ENCODE measurements at regions not wholly inside any gene's neighbourhood (a gene's known extent, or its start where the extent isn't known, plus 50 kb on each side); places are given as distances from the start of the nearest gene placed in this dataset.

DNA sequence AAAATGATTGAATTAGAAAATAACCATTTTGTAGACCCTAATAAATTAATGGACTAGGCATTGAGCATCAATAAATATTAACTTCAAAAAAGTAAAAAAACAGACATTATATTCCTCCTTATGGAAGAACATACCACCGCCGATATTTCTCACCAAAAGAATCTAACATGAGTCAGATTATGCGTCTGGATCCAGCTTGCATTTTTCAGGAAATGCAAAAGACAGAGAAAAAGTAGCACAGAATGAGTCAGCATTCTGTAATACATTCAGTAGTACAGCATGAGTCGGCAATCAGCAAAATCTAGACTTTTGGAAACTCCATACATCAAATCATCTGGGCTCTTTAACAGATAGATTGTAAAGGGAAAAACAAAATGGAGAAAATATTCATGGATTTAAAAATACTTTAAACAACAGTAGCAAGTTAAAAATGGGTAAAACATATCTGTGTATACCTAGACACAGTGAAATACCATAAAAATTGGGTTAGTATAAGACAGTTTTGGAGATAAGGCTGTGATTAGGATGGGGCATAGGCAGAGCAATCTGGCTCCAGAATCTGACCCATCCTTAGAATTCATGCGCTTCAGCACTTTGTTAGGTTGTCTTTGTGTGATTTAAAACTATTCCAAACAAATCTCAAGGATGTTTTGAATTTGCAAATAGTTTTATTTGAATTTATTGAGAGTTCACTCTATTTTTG, 633.0 kb upstream of the FAM241A start:
- no peak for DNase-seq

DNA sequence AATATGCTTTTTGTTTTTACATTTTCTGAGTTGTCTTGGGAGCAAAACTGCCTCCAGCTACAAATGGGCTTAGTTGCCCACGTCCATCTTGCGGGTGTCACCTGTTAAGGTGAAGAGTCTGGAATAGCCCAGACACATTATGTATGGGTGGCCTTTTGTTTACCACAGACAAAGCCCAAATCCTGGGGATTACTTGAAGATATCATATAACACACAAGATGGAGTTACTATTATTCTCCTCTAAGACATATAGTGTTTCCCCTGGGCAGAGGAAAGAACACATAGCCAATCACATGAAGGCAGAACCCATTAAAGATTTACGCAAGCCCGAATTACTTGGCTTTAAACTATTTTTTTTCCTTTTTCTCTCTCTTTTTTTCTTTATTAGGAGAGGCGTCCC, 625.6 kb upstream of the FAM241A start:
- no peak for DNase-seq

DNA sequence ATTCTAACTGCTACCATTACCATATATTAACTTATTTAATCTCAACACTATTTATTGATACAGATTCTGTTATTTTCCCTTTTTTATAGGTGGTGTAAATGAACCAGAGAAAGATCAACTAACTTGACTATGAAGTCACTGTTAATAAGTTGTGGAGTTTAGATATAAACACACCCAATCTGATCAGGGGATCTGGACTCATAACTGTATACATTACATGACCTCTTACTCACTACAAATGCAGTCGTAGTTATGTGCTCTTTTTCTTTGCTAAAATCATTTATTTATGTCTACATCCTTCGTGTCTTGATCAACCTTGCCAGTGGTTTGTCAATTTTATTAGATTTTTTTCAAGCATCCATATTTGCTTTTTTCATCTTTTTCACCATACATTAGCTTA, 614.8 kb upstream of the FAM241A start:
- no peak for DNase-seq

DNA sequence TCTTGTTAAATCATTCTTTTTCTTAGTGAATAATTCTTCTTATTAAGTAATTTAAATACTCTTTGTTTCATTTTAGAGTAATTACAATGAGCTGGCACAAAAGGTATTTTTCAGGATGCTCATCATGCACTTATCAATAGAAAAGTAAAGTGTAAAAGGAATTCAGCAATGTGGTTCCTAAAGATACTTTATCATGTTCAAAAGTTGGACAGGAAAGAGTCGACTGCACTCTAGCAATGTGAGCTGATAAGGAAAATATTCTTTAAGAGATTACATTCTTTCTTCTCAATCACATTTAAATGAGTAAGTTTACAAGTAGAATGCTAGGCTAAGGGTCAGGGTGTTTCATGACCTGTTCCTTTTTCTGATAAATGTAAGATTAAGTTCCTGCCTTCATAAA, 609.5 kb upstream of the FAM241A start:
- no peak for DNase-seq

DNA sequence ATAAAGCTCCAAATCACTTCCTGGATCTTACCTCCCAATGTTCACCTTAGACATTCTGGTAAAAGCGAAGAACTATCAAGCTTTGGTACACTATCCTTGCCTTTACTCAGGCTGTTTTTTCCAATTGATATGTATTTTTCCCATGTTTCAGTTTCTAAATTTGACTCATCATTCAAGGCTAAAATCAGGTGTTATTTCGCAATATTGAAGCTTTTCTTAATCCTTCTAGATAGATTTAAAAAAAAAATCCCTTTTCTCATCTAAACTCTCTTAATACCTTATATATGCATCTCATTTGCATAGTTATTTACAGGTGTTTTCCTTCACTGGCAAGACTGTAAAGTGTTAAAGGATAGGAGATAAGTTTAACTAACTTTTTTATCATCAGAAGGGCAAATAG, 608.1 kb upstream of the FAM241A start:
- no peak for DNase-seq

DNA sequence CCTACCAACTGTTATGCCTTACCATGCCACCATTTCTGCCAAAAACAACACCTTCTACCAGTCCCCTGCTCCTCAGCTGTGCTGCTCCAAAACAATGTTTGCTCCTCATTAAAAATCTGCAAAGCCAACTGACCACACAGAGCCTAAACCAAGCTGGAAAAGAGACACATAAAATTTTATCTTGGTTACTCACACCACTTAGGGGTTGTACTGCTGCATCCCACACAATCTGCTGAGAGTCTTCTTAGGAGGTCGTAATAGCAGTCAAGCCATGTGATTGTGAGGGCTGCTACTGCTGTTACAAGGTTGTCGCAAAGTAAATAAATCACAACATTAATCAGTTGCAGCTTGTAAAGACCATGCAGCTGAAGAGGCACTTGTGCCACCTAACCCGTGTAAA, 607.4 kb upstream of the FAM241A start:
- DNase-seq, result no peak

DNA sequence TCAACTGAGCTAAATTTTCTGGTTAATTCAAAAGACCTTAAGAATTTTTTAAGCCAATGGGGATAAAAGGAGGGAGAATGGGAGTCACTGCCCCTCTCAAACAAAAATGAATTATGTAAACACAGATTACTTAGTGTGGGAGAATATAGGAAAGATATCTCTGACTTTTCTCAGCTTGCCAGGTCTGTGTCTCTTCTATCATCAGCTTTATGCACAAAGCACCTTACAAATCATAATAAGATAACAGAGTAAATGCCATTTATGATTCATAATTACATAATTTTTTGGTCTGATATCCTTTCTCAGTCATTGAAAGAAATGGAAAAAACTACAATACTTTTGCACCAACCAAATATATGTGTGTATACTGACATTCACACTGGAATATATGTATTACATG, 604.6 kb upstream of the FAM241A start:
- DNase-seq, result no peak

DNA sequence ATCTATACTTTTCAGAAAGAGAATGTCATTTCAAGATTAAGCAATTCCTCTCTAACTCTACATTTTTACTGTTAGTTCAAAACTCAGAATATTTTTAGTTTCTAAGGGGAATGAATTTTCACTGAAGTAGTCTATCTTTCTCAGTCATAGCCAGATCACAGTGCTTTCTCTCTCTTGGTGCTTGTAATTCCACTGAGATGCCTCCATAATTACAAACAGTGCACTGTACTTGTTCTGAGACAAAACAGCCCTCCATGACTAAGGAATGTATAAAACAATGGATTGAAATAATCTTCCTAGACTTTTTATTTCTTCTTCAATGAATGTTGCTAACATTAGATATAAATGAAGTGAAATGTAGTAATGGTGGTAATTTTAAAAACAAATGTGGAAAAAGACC, 603.2 kb upstream of the FAM241A start:
- DNase-seq, result no peak

DNA sequence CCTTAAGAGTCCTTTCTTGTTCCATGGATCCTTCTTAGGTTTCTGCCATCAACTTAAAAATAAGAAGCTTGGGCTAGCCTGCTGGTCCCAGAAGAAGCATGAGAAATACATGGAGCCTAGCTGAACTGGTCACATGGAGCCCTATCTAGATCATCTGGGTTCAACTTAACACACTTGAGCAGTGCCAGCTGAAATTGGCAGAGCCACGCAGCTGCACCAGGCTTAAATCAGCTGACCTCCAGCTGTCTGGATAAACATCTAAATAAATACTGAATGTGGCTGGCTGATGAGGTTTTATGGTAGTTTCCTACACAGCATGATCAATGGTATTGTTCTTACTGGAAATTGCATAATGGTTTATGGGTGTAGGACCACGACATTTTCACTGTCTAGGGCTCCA, 598.4 kb upstream of the FAM241A start:
- DNase-seq, result no peak

DNA sequence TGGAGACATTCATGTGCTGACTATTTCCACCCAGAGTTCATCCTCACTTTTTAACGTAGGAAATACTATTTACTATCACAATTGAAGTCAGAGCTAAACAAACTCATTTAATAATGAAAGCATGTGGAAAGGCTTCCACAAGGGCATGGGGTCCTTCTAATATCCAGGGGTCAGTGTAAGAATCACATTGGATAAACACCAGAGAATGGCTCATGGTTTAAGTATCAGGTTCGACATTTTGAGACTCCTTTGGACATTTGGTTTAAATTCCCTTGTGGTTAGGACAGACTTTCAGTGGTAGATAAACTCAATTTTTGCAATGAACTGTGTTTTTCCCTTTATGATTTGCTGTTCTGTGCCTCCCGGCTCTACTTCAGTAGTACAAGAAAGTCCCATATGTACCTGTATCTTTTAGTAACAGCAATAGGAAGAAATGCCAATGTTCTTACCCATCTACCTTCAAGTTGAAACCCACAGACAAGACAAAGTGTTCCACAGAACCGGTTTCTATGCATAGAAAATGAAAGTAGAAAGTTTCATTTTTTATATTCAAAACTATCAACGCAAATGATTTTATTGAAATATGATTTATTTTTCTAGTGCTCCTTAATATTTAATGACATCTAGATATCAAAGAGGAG, 589.0 kb upstream of the FAM241A start:
- DNase-seq, result no peak

DNA sequence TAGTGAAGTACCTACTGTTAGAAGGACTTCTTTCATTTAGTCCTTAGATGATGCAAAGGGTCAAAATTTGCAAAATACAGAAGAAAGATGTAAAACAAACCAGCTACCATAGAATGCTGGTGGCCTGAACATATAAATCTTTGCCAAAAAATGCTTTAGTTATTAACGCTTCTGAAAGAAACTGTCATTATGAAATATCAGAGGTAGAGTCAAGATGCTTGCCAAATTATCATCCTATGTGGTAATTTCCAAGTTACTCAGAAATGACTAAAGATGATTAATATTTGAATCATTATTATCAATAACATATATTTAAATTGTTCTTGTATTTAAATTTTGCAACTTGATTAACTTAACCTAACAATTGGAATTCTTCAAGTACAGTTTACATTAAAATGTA, 588.4 kb upstream of the FAM241A start:
- no peak for DNase-seq

DNA sequence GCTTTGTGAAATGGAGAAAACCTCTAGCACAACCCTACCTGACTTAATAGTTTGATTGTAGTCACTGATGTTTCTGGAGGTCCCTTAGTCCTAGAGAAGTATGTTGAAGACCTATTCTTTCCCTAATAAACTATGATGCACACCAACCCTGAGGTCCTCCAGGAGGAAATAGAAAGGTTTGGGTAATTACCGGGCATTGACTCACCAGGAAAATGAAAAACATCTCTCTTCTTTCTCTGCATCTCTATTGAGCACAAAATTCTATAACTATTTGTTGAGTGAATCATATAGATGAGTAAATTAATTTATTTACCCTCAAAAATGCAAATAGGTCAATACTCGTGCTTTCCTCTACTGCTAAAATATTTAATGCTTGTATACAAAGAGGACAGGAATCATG, 582.4 kb upstream of the FAM241A start:
- no peak for DNase-seq

DNA sequence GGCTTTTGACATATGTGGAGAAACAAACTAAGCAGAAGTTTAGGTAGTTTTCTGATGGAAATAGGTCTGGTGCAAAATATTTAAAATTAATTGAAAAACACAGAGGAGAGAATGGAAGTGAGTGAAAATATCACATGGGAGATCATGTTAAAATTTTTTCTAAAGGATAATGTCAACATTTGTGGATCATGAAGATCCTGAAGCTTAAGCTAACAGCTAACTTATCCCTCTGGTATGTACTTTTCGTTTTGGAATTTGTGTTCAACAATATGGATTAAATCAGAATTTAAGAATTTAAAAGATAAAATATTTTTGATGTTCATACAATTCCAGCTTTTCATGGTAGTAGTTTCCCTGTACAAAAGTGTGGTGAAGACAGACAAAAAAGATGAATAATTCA, 572.8 kb upstream of the FAM241A start:
- no peak for DNase-seq

DNA sequence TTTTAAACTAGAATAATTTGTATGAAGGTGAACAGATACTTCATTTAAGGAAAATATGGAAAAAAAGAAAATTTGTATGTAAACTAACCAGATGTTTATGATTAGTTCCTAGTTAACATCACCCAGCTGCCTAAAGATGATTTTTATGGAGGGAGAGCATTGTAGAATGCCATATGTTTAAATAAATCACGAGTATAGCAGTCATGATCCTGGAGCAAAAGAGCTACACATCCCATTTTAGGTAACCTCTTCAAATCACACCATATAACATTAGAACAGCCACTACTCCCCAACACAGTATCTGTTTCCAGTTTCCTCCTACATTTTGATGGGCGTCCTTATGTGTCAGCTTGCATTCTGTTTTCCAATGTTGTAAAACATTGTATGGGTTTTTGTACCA, 571.9 kb upstream of the FAM241A start:
- no peak for DNase-seq

DNA sequence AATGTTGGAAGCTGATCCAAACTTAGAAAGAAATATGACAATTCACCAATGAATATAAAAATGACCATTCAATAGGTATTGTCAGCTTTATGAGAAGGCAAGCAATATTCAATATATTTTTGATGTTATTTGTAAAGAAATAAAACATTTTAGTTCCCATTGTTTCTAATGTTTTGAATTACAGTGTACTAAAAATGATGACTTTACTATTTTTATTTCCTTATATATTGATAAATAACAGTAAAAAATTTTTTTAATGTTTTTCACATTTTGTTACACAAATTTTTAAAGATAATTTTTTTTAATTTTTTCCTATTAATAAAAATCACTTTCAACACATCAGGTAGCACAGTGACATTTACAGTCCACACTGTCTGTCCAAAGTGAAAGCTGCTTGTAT, 565.5 kb upstream of the FAM241A start:
- DNase-seq, result no peak

DNA sequence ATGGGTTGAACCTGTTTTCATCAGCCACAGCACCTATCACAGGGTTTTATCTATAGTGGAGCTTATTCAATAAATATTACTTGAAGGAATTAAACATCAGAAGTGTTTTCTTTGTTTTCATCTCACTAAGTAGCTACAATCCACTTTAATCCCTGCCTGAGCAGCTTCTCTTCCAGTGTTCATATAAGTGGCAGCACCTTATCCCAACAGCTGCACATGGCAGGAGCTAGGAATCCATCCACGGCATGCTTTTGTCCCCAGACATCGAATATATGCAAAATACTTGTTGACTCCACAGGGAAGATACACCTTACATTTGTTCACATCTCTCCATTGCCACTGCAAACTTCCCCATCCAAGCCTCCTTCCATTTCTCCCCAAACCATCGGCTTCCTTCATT, 549.8 kb upstream of the FAM241A start:
- no peak for DNase-seq

DNA sequence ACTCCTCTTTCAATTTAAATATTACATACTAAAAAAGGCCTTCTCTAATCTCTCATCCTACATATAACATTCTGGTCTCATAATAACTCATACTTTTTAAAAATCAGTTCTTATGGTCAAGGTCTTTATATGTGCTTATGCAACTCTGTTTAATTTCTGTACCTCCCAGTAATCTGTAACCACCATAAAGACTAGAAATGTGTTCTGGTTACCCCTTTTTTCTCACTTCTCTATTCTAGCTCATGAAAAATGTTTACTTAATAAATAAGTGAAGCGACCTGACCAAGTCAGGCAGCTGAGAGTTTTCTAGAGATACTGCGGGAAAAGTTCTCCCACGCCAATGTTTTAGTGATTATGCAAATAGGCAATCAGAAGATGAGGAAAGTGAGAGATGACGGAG, 548.8 kb upstream of the FAM241A start:
- no peak for DNase-seq

DNA sequence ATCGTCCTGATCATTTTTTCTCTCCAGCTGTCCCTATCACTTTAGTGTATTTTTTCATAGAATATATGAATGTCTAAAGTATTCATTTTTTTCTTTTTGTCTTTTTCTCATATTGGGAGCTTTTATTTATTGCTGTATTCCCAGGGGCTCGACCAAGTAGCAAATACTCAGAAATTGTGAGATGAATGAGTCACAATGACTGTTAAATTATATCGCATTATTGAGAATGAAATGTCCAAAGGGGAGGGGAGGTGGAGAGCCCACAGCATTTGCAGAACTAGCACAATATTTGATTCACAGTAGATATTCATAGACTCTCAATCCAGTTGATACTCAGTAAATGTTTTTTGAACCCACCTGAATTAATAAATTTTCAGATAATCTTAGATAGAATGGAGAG, 543.6 kb upstream of the FAM241A start:
- DNase-seq, result no peak

DNA sequence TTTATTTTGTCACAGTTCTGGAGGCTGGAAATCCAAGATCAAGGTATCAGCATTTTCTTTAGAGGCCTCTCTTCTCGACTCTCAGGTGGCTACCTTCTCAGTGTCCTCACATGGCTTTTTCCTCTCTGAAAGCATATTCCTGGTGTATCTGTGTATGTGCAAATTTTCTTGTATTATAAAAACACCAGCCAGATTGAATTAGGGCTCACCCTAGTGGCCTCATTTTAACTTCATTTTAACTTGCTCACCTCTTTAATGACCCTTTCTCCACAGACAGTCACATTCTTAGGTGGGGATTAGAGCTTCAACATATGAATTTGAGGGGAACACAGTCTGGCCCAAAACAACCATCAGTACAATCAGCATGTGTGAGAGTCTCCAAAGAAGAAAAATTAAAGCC, 542.4 kb upstream of the FAM241A start:
- DNase-seq, result no peak

DNA sequence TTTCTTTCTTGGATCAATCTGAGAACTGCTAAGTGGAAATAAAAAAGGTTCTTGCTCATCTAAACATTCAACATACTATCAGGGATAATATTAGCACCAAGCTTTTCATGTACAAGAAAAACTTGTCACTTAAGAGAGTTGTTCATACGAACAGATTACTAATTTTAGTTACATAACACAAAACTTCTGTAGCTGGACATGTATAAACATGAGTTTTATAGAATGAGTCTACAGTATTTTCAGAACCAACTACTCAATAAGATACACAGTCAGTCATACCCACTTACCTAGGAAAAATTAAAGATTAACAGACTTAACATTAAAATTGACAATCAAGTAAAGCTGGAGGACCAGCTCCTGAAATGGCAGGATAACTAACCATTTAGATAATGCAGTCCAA, 540.1 kb upstream of the FAM241A start:
- DNase-seq, result no peak

DNA sequence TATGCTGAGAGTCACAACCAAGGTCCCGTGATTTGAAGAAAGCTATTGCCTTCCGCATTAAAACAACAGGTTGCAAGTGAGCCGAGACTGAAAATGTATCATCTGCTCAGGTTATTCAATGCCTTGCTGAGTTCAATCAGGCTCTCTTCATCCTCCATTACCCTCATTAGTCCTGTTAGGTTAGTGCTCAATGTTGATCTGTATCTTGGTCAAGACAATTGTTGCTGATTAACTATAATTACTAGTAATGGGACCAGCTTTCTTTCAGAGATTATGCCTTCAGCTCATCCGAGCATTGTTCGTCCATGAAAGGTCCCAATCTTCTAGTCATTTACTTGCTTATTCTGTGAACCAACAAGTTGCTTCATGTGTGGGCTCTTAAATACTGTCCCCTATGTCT, 534.6 kb upstream of the FAM241A start:
- DNase-seq, result no peak

DNA sequence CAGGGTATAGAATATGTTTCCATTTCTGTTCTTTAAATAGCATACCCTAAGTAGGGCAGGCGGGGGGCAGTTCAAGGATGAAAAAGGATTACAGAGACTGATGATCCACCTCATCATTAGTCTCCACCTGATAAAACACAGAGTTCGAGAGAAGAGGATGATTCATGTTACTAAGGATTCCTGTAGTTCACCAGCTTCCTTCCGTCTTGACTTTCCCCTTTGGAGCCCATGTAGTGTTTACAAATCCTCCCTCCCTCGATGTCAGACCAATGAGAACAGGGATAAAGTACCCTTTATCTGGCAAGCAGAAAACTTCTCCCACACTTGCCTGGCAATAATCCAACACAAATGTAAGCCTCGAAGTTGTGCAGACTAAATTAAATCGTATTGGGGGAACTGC, 526.3 kb upstream of the FAM241A start:
- no peak for DNase-seq

DNA sequence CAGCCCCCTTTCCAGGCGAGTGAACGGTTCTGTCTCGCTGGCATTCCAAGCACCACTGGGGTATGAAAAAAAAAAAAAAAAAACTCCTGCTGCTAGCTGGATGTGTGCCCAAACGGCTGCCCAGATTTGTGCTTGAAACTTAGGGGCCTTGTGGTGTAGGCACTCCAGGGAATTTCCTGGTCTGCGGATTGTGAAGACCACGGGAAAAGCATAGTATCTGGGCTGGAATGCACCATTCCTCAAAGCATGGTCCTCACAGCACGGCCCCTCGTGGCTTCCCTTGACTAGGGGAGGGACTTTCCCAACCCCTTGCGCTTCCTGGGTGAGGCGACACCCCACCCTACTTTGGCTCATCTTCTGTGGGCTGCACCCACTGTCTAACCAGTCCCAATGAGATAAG, 516.8 kb upstream of the FAM241A start:
- no peak for DNase-seq

DNA sequence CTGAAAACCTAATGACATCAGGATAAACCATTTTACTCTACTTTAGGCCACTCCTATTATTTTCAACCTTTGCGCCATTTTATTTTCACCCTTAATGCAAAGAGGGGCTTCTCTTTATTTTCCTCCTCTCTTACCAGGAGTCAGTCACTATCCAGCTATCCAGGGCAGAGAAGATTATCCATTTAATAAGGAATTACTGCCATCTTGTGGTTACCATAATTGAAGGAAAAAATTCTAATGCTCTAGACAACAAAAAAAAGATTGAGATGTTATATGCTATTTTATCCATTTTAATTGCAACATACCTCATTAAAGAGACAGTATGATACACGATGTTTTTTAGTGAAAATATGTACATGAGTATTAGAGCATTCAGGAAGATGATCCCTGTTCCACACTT, 514.5 kb upstream of the FAM241A start:
- no peak for DNase-seq
